Right renal pelvis (tissue), 4 donors: ENCODE measurements at regions not wholly inside any gene's neighbourhood (a gene's known extent, or its start where the extent isn't known, plus 50 kb on each side); places are given as distances from the start of the nearest gene placed in this dataset.

Experiments
- DNase-seq, 4 donors: peaks; one replicate each; pipeline ENCODE4 v3.0.0-alpha.2; 2013; ENCODE audit warnings: low read depth in 4 of 4, low spot score in 3 of 4, missing footprints in 1 of 4

- no peak for DNase-seq
Observed at GRCh38 chr2:234733795-234734600, 217.8 kb upstream of the SH3BP4 start.

GRCh38 chr2:234733093-234733489 lies 218.7 kb upstream of the SH3BP4 start:
- DNase-seq: no peak

- DNase-seq: no peak
Observed at GRCh38 chr2:234732404-234733092, 219.3 kb upstream of the SH3BP4 start.

- no peak for DNase-seq
Observed at GRCh38 chr2:234731236-234731635, 220.6 kb upstream of the SH3BP4 start.

- no peak for DNase-seq
Observed at GRCh38 chr2:234730066-234730640, 221.7 kb upstream of the SH3BP4 start.

- DNase-seq: no peak
Observed at GRCh38 chr2:234725528-234726264, 226.1 kb upstream of the SH3BP4 start.

- no peak for DNase-seq
Observed at GRCh38 chr2:234724850-234725249, 227.0 kb upstream of the SH3BP4 start.

GRCh38 chr2:234723400-234723799 lies 226.5 kb upstream of the ARL4C start:
- no peak for DNase-seq

GRCh38 chr2:234722176-234722575 lies 225.3 kb upstream of the ARL4C start:
- no peak for DNase-seq

GRCh38 chr2:234719116-234719716 lies 222.3 kb upstream of the ARL4C start:
- no peak for DNase-seq

GRCh38 chr2:234716271-234716670 lies 219.4 kb upstream of the ARL4C start:
- DNase-seq: no peak

GRCh38 chr2:234715671-234716250 lies 218.9 kb upstream of the ARL4C start:
- no peak for DNase-seq

GRCh38 chr2:234714711-234715110 lies 217.8 kb upstream of the ARL4C start:
- no peak for DNase-seq

- no peak for DNase-seq
Observed at GRCh38 chr2:234712421-234712935, 215.6 kb upstream of the ARL4C start.

GRCh38 chr2:234711308-234711707 lies 214.4 kb upstream of the ARL4C start:
- no peak for DNase-seq

GRCh38 chr2:234710587-234710986 lies 213.7 kb upstream of the ARL4C start:
- DNase-seq: no peak

- DNase-seq: no peak
Observed at GRCh38 chr2:234710066-234710465, 213.2 kb upstream of the ARL4C start.

GRCh38 chr2:234708717-234709116 lies 211.8 kb upstream of the ARL4C start:
- DNase-seq: no peak

- DNase-seq: no peak
Observed at GRCh38 chr2:234708091-234708683, 211.3 kb upstream of the ARL4C start.

- DNase-seq: no peak
Observed at GRCh38 chr2:234706086-234706485, 209.2 kb upstream of the ARL4C start.
